Esophagus muscularis mucosa (tissue), 3 donors: ENCODE measurements at regions not wholly inside any gene's neighbourhood (a gene's known extent, or its start where the extent isn't known, plus 50 kb on each side); places are given as distances from the start of the nearest gene placed in this dataset.

Experiments
- POLR2A ChIP-seq: fragments of 450-650 bp; IDR thresholded peaks from one replicate; pipeline ENCODE4 v1.6.1; 2017; ENCODE audit warnings: antibody characterized with exemption, moderate library complexity, mild to moderate bottlenecking, low read depth
- TF ChIP-seq, protein P1 (sequence below), 3 experiments: fragments of 200-600 bp in 2 of 3; fragments of 450-650 bp in 1 of 3; sonication (generic) in 2 of 3; IDR thresholded peaks; one replicate each; pipeline ENCODE4 v1.5.1; 2017 to 2019; ENCODE audit warnings: antibody characterized with exemption in 3 of 3, mild to moderate bottlenecking in 2 of 3, moderate library complexity in 1 of 3

DNA sequence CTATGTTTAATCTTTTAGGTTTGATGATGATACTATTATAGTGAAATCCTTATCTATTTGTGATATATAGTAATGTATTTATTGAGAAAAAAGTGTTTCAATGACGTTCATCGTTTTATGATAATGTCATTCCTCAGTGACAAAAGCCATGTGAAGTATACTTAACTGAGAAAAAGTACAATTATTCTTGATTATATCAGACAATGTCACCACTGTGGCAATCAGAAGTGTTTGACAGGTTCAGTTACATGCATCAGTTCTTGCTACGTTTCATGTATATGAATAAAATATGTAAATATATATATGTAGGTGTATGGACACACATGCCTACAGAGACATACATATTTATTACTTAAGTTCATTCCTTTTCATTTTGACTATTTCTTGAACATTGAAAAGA, 341.5 kb upstream of the CDH10 start:
- TF ChIP-seq, protein P1, sequence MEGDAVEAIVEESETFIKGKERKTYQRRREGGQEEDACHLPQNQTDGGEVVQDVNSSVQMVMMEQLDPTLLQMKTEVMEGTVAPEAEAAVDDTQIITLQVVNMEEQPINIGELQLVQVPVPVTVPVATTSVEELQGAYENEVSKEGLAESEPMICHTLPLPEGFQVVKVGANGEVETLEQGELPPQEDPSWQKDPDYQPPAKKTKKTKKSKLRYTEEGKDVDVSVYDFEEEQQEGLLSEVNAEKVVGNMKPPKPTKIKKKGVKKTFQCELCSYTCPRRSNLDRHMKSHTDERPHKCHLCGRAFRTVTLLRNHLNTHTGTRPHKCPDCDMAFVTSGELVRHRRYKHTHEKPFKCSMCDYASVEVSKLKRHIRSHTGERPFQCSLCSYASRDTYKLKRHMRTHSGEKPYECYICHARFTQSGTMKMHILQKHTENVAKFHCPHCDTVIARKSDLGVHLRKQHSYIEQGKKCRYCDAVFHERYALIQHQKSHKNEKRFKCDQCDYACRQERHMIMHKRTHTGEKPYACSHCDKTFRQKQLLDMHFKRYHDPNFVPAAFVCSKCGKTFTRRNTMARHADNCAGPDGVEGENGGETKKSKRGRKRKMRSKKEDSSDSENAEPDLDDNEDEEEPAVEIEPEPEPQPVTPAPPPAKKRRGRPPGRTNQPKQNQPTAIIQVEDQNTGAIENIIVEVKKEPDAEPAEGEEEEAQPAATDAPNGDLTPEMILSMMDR (IDR thresholded peaks at IDR 0.05), result no peak
- TF ChIP-seq POLR2A, result no peak
